IMR-90 (cell line): ENCODE measurements at regions not wholly inside any gene's neighbourhood (a gene's known extent, or its start where the extent isn't known, plus 50 kb on each side); places are given as distances from the start of the nearest gene placed in this dataset.

Experiments used
- ATAC-seq: fragments of 200-7000 bp; cut with Tn5 transposase; 2 replicates; pipeline ENCODE4 v1.9.1; 2020; ENCODE audit warnings: low read depth, mild to moderate bottlenecking, moderate library complexity
- BruUV-seq: library from RNA; stranded (reverse); fragments of 400-500 nt; replicated peaks from 2 replicates; lab custom pipeline; 2021; lab: Mats Ljungman, UMichigan
- CTCF ChIA-PET: fragments of 300-600 bp; formaldehyde crosslinking; extraction: SDS; loops from one replicate; lab custom pipeline; 2021; ENCODE audit warnings: antibody characterized with exemption; lab: Yijun Ruan, JAX
- POLR2A ChIA-PET: fragments of 300-600 bp; sonication (Branson Sonifier 250); formaldehyde crosslinking; loops from one replicate; lab custom pipeline; 2022; ENCODE audit warnings: antibody characterized with exemption; ENCODE audit not compliant: unreplicated experiment; lab: Charles Lee
- DNase-seq: peaks from one replicate; pipeline ENCODE4 v3.0.0; 2013
- H2AFZ ChIP-seq: replicated peaks from 2 replicates; pipeline ENCODE3; 2013; ENCODE audit warnings: low read length, mild to moderate bottlenecking; ENCODE audit not compliant: poor library complexity
- H2AK5ac ChIP-seq: 2 replicates; pipeline ENCODE4 v1.6.1; 2013; ENCODE audit warnings: low read depth, low read length, inconsistent platforms
- H2AK9ac ChIP-seq: replicated peaks from 2 replicates; pipeline ENCODE3; 2013; ENCODE audit warnings: mild to moderate bottlenecking, low read depth, low read length, moderate library complexity; ENCODE audit not compliant: poor library complexity
- H2BK120ac ChIP-seq: 2 replicates; pipeline ENCODE4 v1.6.1; 2013; ENCODE audit warnings: low read depth, low read length, inconsistent platforms
- H2BK15ac ChIP-seq: 3 replicates; pipeline ENCODE4 v1.6.1; 2013; ENCODE audit warnings: low read depth, low read length, inconsistent platforms
- H2BK20ac ChIP-seq: 2 replicates; pipeline ENCODE4 v1.6.1; 2013; ENCODE audit warnings: low read depth, mild to moderate bottlenecking, inconsistent platforms, low read length, moderate library complexity
- H2BK5ac ChIP-seq: 2 replicates; pipeline ENCODE4 v1.6.1; 2013; ENCODE audit warnings: mild to moderate bottlenecking, low read depth, low read length, inconsistent platforms; ENCODE audit not compliant: poor library complexity, severe bottlenecking
- H3K14ac ChIP-seq: replicated peaks from 2 replicates; pipeline ENCODE4 v1.6.1; 2013; ENCODE audit warnings: low read depth, low read length, inconsistent platforms
- H3K18ac ChIP-seq: 2 replicates; pipeline ENCODE4 v1.6.1; 2013; ENCODE audit warnings: low read depth, low read length, control low read depth
- H3K23ac ChIP-seq: 2 replicates; pipeline ENCODE4 v1.6.1; 2013; ENCODE audit warnings: low read depth, low read length, inconsistent platforms
- H3K27ac ChIP-seq: 2 replicates; pipeline ENCODE4 v1.5.1; 2013; ENCODE audit warnings: mild to moderate bottlenecking, control low read depth, low read length; ENCODE audit not compliant: insufficient read depth
- H3K27me3 ChIP-seq: 2 replicates; pipeline ENCODE4 v1.6.1; 2013; ENCODE audit warnings: low read length; ENCODE audit not compliant: control insufficient read depth, insufficient read depth
- H3K36me3 ChIP-seq: 2 replicates; pipeline ENCODE4 v1.6.1; 2013; ENCODE audit warnings: low read length, mixed read lengths; ENCODE audit not compliant: control insufficient read depth, insufficient read depth
- H3K4ac ChIP-seq: 2 replicates; pipeline ENCODE4 v1.6.1; 2013; ENCODE audit warnings: low read depth, low read length, inconsistent platforms
- H3K4me1 ChIP-seq: 2 replicates; pipeline ENCODE4 v1.6.1; 2013; ENCODE audit warnings: low read length, mixed read lengths; ENCODE audit not compliant: control insufficient read depth, insufficient read depth
- H3K4me2 ChIP-seq: 2 replicates; pipeline ENCODE4 v1.6.1; 2013; ENCODE audit warnings: low read depth, mild to moderate bottlenecking, control low read depth, low read length, moderate library complexity
- H3K4me3 ChIP-seq: 2 replicates; pipeline ENCODE4 v1.5.1; 2013; ENCODE audit warnings: low read depth, mild to moderate bottlenecking, control low read depth, low read length, moderate library complexity; ENCODE audit not compliant: insufficient read depth
- H3K56ac ChIP-seq: 2 replicates; pipeline ENCODE4 v1.6.1; 2013; ENCODE audit warnings: low read length, inconsistent platforms; ENCODE audit not compliant: insufficient read depth; ENCODE audit errors: extremely low read depth
- H3K79me1 ChIP-seq, 2 experiments: 2 replicates each; pipeline ENCODE4 v1.6.1; 2013; ENCODE audit warnings: low read length in 2 of 2, inconsistent platforms in 1 of 2, low read depth in 1 of 2
- H3K9ac ChIP-seq: 2 replicates; pipeline ENCODE4 v1.6.1; 2013; ENCODE audit warnings: low read depth, low read length, control low read depth
- H3K9me1 ChIP-seq: 2 replicates; pipeline ENCODE4 v1.6.1; 2013; ENCODE audit warnings: low read length, inconsistent platforms; ENCODE audit not compliant: insufficient read depth
- H3K9me3 ChIP-seq: 2 replicates; pipeline ENCODE4 v1.6.1; 2013; ENCODE audit warnings: low read length; ENCODE audit not compliant: control insufficient read depth, insufficient read depth
- H4K20me1 ChIP-seq: 2 replicates; pipeline ENCODE4 v1.6.1; 2013; ENCODE audit warnings: low read length, inconsistent platforms; ENCODE audit not compliant: insufficient read depth
- H4K5ac ChIP-seq: 2 replicates; pipeline ENCODE4 v1.6.1; 2013; ENCODE audit warnings: mild to moderate bottlenecking, low read depth, low read length, control low read depth
- H4K8ac ChIP-seq, 2 experiments: 2 replicates each; pipeline ENCODE4 v1.6.1; 2013; ENCODE audit warnings: low read depth in 2 of 2, low read length in 2 of 2, control low read depth in 1 of 2, inconsistent platforms in 1 of 2
- H4K91ac ChIP-seq: 2 replicates; pipeline ENCODE4 v1.6.1; 2013; ENCODE audit warnings: low read depth, low read length, inconsistent platforms; ENCODE audit not compliant: insufficient read depth
- SMC3 ChIP-seq: fragments of 150-350 bp; IDR thresholded peaks from 2 replicates; pipeline ENCODE4 v1.6.1; 2016; ENCODE audit warnings: low read depth, mild to moderate bottlenecking, antibody characterized with exemption, low read length, moderate library complexity
- WGBS, 2 experiments: methylation state at CpG; one replicate each; pipeline versions ENCODE4 v1.1.5 to v1.1.7; 2013; ENCODE audit warnings: missing lambda C conversion rate in 2 of 2; ENCODE audit not compliant: insufficient read length in 1 of 2; ENCODE audit errors: extremely low coverage in 2 of 2; 5-methylcytosine and 5-hydroxymethylcytosine counted together
- dilution Hi-C: fragments of 300-500 bp; cut with HindIII; formaldehyde crosslinking; loops from one replicate; pipeline ENCODE4 v1.14.3; 2018; ENCODE audit warnings: low sequenced_read_pairs; ENCODE audit not compliant: unreplicated experiment
- in situ Hi-C: fragments of 300-500 bp; cut with MboI; formaldehyde crosslinking; loops from 3 replicates; pipeline ENCODE4 v1.14.3; 2019; ENCODE audit warnings: low sequenced_read_pairs, inconsistent platforms, mixed read lengths
- intact Hi-C: fragments of 100-400 bp; cut with micrococcal nuclease; formaldehyde crosslinking; loops from 2 replicates; pipeline ENCODE4 v1.10.0; 2022
- TF ChIP-seq, protein P1 (sequence below): fragments of 150-350 bp; IDR thresholded peaks from 2 replicates; pipeline ENCODE4 v1.6.1; 2017; ENCODE audit warnings: mild to moderate bottlenecking, antibody characterized with exemption, low read length, low read depth
- TF ChIP-seq, protein P2 (sequence below): fragments of 150-350 bp; IDR thresholded peaks from 2 replicates; pipeline ENCODE4 v1.6.1; 2016; ENCODE audit warnings: low read depth, mild to moderate bottlenecking, low read length, moderate library complexity, borderline replicate concordance

GRCh38 chr4:159497936-159498335 lies 395.1 kb downstream of the RAPGEF2 start:
- Histone ChIP-seq H3K56ac (no peak overlapping the region), H4K91ac (no peak overlapping the region), H4K8ac (no peak overlapping the region), H3K27me3 (no peaks in the 10 kb centered on the region; the same call in 1 of the 2 replicates), H2BK5ac (no peak overlapping the region), H3K4ac (no peak overlapping the region), H2BK15ac (no peak overlapping the region), H3K23ac (no peak overlapping the region), H4K20me1 (no peaks in the 10 kb centered on the region), H3K14ac (no peak overlapping the region), H3K36me3 (no peaks in the 10 kb centered on the region), H3K4me1 (no peaks in the 10 kb centered on the region), H4K5ac (no peak overlapping the region), H3K9me3 (no peaks in the 10 kb centered on the region), H3K79me1 (no peaks in the 10 kb centered on the region), H3K9ac (no peak overlapping the region), H3K18ac (no peak overlapping the region), H2BK120ac (no peak overlapping the region), H3K4me2 (no peak overlapping the region), H3K4me3 (no peak overlapping the region), H2AK5ac (no peak overlapping the region), H2AK9ac (no peak overlapping the region), H2AFZ (no peak overlapping the region), H3K27ac (no peak overlapping the region), H3K9me1 (no peaks in the 10 kb centered on the region), H2BK20ac (no peak overlapping the region)
- no CpG with 5 or more reads among the region's 2 CpGs for WGBS, 2 experiments
- DNase-seq, result no peak
- in situ Hi-C loops (no loop called here), intact Hi-C loops (no loop called here), dilution Hi-C loops (no loop called here)
- no peak for ATAC-seq
- no TSS peak for BruUV-seq
- ChIA-PET CTCF (no interaction called here), POLR2A (no interaction called here)
- TF ChIP-seq SMC3, result no peak
- TF ChIP-seq, protein P1, sequence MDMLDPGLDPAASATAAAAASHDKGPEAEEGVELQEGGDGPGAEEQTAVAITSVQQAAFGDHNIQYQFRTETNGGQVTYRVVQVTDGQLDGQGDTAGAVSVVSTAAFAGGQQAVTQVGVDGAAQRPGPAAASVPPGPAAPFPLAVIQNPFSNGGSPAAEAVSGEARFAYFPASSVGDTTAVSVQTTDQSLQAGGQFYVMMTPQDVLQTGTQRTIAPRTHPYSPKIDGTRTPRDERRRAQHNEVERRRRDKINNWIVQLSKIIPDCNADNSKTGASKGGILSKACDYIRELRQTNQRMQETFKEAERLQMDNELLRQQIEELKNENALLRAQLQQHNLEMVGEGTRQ, result no peak
- TF ChIP-seq, protein P2, sequence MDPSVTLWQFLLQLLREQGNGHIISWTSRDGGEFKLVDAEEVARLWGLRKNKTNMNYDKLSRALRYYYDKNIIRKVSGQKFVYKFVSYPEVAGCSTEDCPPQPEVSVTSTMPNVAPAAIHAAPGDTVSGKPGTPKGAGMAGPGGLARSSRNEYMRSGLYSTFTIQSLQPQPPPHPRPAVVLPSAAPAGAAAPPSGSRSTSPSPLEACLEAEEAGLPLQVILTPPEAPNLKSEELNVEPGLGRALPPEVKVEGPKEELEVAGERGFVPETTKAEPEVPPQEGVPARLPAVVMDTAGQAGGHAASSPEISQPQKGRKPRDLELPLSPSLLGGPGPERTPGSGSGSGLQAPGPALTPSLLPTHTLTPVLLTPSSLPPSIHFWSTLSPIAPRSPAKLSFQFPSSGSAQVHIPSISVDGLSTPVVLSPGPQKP, result no peak
